HCT116 (cell line): ENCODE measurements at regions not wholly inside any gene's neighbourhood (a gene's known extent, or its start where the extent isn't known, plus 50 kb on each side); places are given as distances from the start of the nearest gene placed in this dataset.

ENCODE experiments used
- ATAC-seq: fragments of 200-7000 bp; cut with Tn5 transposase; 2 replicates; pipeline ENCODE4 v1.9.1; 2020; ENCODE audit warnings: mild to moderate bottlenecking, moderate library complexity
- BruUV-seq: library from RNA; stranded (reverse); fragments of 400-500 nt; replicated peaks from 2 replicates; lab custom pipeline; 2021; lab: Mats Ljungman, UMichigan
- CTCF ChIA-PET: fragments of 300-600 bp; sonication (Branson Sonifier 250); formaldehyde crosslinking; loops from one replicate; lab custom pipeline; 2021; ENCODE audit warnings: antibody characterized with exemption; lab: Charles Lee
- POLR2A ChIA-PET: fragments of 300-600, 350-600 bp; sonication (Branson Sonifier 250); formaldehyde crosslinking; loops from one replicate; lab custom pipeline; 2021; ENCODE audit warnings: antibody characterized with exemption; lab: Charles Lee
- RAD21 ChIA-PET, 2 experiments: fragments of 300-600 bp; sonication (Branson Sonifier 250); formaldehyde crosslinking; loops; one replicate each; lab custom pipeline; 2023; ENCODE audit warnings: low total read pairs in 2 of 2; ENCODE audit not compliant: uncharacterized antibody in 2 of 2, unreplicated experiment in 2 of 2, low non-redundant PET in 1 of 2; lab: Charles Lee
- DNase-seq: peaks from one replicate; pipeline ENCODE4 v3.0.0-alpha.2; 2010; ENCODE audit warnings: low read depth, low spot score
- H2AFZ ChIP-seq: fragments of 200-600 bp; shearing (Covaris generic), sonication (generic); 2 replicates; pipeline ENCODE4 v1.6.1; 2017; ENCODE audit warnings: low read depth, mixed run types, mixed read lengths, antibody characterized with exemption, low read length; ENCODE audit not compliant: poor library complexity, severe bottlenecking
- H3K27ac ChIP-seq: 2 replicates; pipeline ENCODE4 v1.5.1; 2012; ENCODE audit warnings: low read depth, low read length
- H3K27me3 ChIP-seq: fragments of 200-600 bp; sonication (generic); 2 replicates; pipeline ENCODE4 v1.6.1; 2016; ENCODE audit warnings: mixed run types, low read length, mixed read lengths; ENCODE audit not compliant: insufficient read depth
- H3K36me3 ChIP-seq, 2 experiments: fragments of 200-500 bp in 1 of 2; fragments of 200-600 bp in 1 of 2; sonication (Bioruptor generic) in 1 of 2; sonication (generic) in 1 of 2; 2 replicates each; pipeline versions ENCODE4 v1.5.1 to v1.6.1; 2014 to 2016; ENCODE audit warnings: low read length in 2 of 2, inconsistent platforms in 1 of 2, mixed read lengths in 1 of 2, mixed run types in 1 of 2; ENCODE audit not compliant: insufficient read depth in 2 of 2, control insufficient read depth in 1 of 2
- H3K4me1 ChIP-seq, 2 experiments: fragments of 200-600 bp in 1 of 2; sonication (generic) in 1 of 2; 2 replicates each; pipeline versions ENCODE4 v1.5.1 to v1.6.1; 2012 to 2017; ENCODE audit warnings: low read length in 2 of 2, inconsistent platforms in 1 of 2, mild to moderate bottlenecking in 1 of 2, mixed read lengths in 1 of 2, mixed run types in 1 of 2, moderate library complexity in 1 of 2; ENCODE audit not compliant: insufficient read depth in 2 of 2, control insufficient read depth in 1 of 2
- H3K4me2 ChIP-seq: fragments of 200-600 bp; sonication (generic); 2 replicates; pipeline ENCODE4 v1.6.1; 2017; ENCODE audit warnings: mixed run types, low read length, mixed read lengths
- H3K4me3 ChIP-seq, 2 experiments: fragments of 200-600 bp in 1 of 2; sonication (generic) in 1 of 2; replicated peaks in 1 of 2; 2 replicates each; pipeline ENCODE4 v1.5.1; 2011 to 2016; ENCODE audit warnings: low read length in 2 of 2, control low read depth in 1 of 2, low read depth in 1 of 2, mild to moderate bottlenecking in 1 of 2, mixed read lengths in 1 of 2, mixed run types in 1 of 2
- H3K79me2 ChIP-seq: fragments of 200-600 bp; sonication (generic); 2 replicates; pipeline ENCODE4 v1.6.1; 2017; ENCODE audit warnings: mild to moderate bottlenecking, mixed run types, low read length, moderate library complexity, mixed read lengths; ENCODE audit not compliant: insufficient read depth
- H3K9ac ChIP-seq: fragments of 200-600 bp; sonication (generic); 2 replicates; pipeline ENCODE4 v1.6.1; 2016; ENCODE audit warnings: low read length, mixed read lengths
- H3K9me2 ChIP-seq: fragments of 200-600 bp; sonication (generic), shearing (Covaris generic); 2 replicates; pipeline ENCODE4 v1.6.1; 2017; ENCODE audit warnings: mixed run types, mild to moderate bottlenecking, moderate library complexity; ENCODE audit not compliant: insufficient read depth
- H3K9me3 ChIP-seq, 2 experiments: fragments of 200-500 bp in 1 of 2; fragments of 200-600 bp in 1 of 2; sonication (Bioruptor generic) in 1 of 2; sonication (generic) in 1 of 2; 2 replicates each; pipeline ENCODE4 v1.6.1; 2014 to 2017; ENCODE audit warnings: low read length in 2 of 2, mixed read lengths in 2 of 2, inconsistent platforms in 1 of 2, low read depth in 1 of 2, mild to moderate bottlenecking in 1 of 2, mixed run types in 1 of 2, moderate library complexity in 1 of 2; ENCODE audit not compliant: control insufficient read depth in 1 of 2, insufficient read depth in 1 of 2
- H4K20me1 ChIP-seq: fragments of 200-600 bp; sonication (generic), shearing (Covaris generic); 2 replicates; pipeline ENCODE4 v1.6.1; 2017; ENCODE audit warnings: mixed run types, mild to moderate bottlenecking, moderate library complexity; ENCODE audit not compliant: insufficient read depth
- EZH2phosphoT487 ChIP-seq: fragments of 200-600 bp; IDR thresholded peaks from 2 replicates; pipeline ENCODE4 v1.6.1; 2018; ENCODE audit warnings: antibody characterized with exemption, borderline replicate concordance
- SIN3A ChIP-seq: IDR thresholded peaks from 2 replicates; pipeline ENCODE4 v1.6.1; 2012; ENCODE audit warnings: low read depth
- TCF7L2 ChIP-seq: IDR thresholded peaks from 2 replicates; pipeline ENCODE4 v1.7.0; 2011; ENCODE audit warnings: borderline replicate concordance, inconsistent platforms; ENCODE audit not compliant: insufficient read depth, insufficient read length; ENCODE audit errors: extremely low read depth
- YY1 ChIP-seq: IDR thresholded peaks from 2 replicates; pipeline ENCODE4 v1.6.1; 2011; ENCODE audit warnings: low read length, low read depth, moderate library complexity, mild to moderate bottlenecking; ENCODE audit not compliant: insufficient replicate concordance; ENCODE audit errors: extremely low read depth
- intact Hi-C: fragments of 100-400 bp; cut with micrococcal nuclease; formaldehyde crosslinking; loops from 2 replicates; pipeline ENCODE4 v1.10.0; 2022
- TF ChIP-seq, protein P1 (sequence below): IDR thresholded peaks from 2 replicates; pipeline ENCODE4 v1.6.1; 2011; ENCODE audit warnings: mild to moderate bottlenecking, low read length, moderate library complexity; ENCODE audit not compliant: insufficient replicate concordance; ENCODE audit errors: extremely low read depth
- TF ChIP-seq, protein P2 (sequence below): IDR thresholded peaks from 2 replicates; pipeline ENCODE4 v1.6.1; 2012

DNA sequence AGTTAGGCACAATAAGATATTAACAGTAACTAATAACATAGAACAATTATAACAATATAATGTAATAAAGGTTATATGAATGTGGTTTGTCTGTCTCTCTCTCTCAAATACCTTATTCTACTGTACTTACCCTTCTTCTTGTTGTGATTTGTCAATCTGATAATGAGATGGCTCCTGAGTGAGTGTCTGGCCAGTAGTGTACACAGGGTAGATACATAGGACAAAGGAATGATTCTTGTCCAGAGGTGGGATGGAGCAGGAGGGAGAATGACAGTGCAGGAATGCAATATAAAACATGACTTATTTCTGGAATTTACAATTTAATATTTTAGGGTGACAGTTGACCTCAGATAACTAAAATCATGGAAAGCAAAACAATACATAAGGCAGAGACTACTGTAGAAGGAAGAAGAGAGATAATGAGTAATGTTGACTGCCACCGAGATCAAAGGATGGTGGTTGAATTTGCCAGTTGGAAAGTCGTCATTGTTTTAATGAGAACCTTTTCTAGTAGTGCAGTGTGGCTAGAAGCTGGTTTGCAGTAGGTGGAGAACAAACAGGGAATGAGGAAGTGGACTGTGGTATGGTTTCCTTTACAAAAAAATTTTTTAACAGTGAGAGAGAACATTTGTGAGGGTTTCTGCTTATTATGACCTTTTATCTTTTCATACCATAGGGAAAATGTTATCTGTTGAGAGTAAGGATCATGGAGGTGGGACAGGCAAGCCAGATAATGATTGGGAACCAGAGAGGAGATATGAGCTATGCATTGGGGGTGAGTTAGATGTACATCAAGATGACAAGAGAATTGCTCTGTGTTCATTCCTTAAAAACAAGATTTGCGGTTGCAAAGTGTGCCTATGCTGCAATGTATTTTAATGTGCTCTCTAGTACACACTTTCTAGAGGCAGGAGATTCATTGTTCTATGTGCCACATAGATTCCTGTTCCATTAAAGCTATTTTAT, 458.3 kb downstream of the BTG1 start (continued):
- TF ChIP-seq, protein P1, sequence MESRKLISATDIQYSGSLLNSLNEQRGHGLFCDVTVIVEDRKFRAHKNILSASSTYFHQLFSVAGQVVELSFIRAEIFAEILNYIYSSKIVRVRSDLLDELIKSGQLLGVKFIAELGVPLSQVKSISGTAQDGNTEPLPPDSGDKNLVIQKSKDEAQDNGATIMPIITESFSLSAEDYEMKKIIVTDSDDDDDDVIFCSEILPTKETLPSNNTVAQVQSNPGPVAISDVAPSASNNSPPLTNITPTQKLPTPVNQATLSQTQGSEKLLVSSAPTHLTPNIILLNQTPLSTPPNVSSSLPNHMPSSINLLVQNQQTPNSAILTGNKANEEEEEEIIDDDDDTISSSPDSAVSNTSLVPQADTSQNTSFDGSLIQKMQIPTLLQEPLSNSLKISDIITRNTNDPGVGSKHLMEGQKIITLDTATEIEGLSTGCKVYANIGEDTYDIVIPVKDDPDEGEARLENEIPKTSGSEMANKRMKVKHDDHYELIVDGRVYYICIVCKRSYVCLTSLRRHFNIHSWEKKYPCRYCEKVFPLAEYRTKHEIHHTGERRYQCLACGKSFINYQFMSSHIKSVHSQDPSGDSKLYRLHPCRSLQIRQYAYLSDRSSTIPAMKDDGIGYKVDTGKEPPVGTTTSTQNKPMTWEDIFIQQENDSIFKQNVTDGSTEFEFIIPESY, result no peak

DNA sequence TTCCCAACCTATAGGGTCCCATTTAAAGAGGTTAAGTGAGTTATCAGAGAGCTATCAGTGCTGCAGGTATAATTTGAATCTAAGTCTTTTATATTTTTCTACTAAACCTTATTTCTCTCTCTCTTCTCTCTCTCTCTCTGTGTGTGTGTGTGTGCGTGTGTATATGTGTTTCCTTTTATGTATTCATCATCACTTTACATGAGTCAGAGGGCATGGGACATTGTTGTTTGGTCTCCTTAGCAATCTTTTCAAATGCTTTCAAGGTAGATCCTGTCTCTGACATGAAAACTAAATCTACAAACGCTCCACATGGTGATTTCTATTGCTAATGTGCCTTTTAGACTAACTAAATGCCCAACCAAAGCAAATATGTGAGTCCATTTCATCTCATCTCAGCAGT, 459.7 kb downstream of the BTG1 start:
- DNase-seq (peak; percentile 23), ATAC-seq (no peak)
- TF ChIP-seq YY1 (no peak), SIN3A (0 out of 2 replicates have a peak, but pooled peaks have one; percentile 20), TCF7L2 (no peak), EZH2phosphoT487 (no peak)
- TF ChIP-seq, protein P2, sequence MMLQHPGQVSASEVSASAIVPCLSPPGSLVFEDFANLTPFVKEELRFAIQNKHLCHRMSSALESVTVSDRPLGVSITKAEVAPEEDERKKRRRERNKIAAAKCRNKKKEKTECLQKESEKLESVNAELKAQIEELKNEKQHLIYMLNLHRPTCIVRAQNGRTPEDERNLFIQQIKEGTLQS, result no peak
- Histone ChIP-seq H2AFZ (no peak overlapping the region), H3K9ac (no peak overlapping the region), H3K9me2 (no peaks in the 10 kb centered on the region), H3K36me3 (no peaks in the 10 kb centered on the region), H3K4me1 (peaks cover 0 to 19% of the 10 kb centered on the region in 2 experiments; a peak in 2 of 4 replicates), H4K20me1 (no peaks in the 10 kb centered on the region), H3K9me3 (no peaks in the 10 kb centered on the region), H3K4me2 (no peak overlapping the region), H3K27ac (no peak overlapping the region), H3K79me2 (no peaks in the 10 kb centered on the region), H3K4me3 (no peak overlapping the region), H3K27me3 (no peaks in the 10 kb centered on the region)
- RAD21 ChIA-PET, result no interaction called here
- CTCF ChIA-PET, result no interaction called here
- POLR2A ChIA-PET, result no interaction called here
- BruUV-seq, result no TSS peak
- intact Hi-C loops, result no loop called here
